DLD1 (cell line): ENCODE measurements at regions not wholly inside any gene's neighbourhood (a gene's known extent, or its start where the extent isn't known, plus 50 kb on each side); places are given as distances from the start of the nearest gene placed in this dataset.

ENCODE experiments used
- in situ Hi-C: cut with HindIII; loops from 2 replicates; pipeline ENCODE4 v1.10.0; 2017; ENCODE audit warnings: low sequenced_read_pairs

DNA sequence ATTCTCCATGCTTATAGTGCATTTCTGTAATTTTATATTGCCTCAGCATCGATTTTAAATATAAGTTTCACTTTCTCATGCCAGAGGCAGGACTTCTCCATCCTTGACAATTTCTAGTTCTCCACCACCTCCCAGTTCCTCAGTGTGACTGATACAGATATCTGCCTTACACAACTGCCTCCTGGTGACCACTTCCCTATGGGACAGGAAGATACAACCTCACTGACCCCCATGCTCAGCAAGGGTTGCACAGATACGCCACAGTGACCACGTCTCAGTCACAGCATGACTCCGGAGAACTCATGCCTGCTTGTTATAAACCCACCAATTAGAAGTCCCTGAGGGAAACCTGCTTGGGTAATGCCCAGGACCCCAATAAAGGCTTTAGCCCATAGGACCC is 284.0 kb upstream of the MC4R start:
- in situ Hi-C loops: no loop called here

DNA sequence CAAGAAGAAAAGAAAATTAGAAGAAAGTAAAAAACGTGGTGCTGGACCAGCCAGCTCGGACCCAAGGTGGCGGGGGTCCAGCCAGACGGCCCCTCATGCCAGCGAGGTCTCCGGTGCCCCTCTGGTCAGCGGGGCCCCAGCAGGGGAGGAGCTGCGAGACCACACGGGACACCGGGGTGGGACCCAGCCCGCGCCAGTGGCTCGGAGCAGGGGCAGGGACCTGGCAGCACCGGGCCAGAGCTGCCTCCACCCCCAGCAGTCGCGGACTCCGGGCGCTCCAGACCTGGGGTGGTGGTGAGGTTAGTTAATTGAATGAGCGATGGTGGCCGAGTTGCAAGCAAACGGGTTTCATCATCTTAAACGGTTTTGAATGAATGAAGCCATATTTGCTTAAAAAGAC is 289.9 kb upstream of the MC4R start:
- in situ Hi-C loops: no loop called here

DNA sequence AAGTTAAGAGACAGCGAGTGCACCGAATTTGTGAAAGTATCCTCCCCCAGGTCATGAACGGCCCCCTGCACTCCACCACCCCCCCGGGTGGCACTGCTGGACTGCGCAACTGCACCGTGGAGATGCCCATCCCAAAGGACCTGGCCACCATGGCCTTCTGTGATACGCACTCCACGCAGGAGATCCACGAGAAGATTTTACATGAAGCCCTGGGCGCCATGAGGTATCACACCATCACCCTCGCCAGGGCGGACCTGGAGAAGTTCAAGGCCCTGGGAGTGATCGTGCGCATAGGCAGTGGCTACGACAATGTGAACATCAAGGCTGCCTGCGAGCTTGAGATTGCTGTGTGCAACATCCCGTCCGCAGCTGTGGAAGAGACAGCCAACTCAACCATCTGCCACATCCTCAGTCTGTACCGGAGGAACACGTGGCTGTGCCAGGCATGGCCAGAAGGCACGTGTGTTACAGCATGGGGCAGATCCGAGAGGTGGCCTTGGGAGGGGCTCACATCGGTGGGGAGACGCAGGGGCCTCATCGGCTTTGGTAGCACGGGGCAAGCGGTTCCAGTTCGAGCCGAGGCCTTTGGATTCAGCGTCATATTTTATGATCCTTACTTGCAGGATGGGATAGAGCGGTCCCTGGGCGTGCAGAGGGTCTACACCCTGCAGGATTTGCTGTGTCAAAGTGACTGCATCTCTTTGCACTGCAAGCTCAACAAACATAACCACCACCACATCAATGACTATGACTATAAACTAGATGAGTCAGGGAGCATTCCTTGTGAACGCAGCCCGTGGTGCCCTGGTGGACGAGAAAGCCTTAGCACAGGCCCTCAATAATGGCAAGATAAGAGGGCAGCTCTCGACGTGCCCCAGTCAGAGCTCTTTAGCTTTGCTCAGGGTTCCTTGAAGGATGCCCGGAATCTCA is 290.8 kb upstream of the MC4R start:
- in situ Hi-C loops: no loop called here

DNA sequence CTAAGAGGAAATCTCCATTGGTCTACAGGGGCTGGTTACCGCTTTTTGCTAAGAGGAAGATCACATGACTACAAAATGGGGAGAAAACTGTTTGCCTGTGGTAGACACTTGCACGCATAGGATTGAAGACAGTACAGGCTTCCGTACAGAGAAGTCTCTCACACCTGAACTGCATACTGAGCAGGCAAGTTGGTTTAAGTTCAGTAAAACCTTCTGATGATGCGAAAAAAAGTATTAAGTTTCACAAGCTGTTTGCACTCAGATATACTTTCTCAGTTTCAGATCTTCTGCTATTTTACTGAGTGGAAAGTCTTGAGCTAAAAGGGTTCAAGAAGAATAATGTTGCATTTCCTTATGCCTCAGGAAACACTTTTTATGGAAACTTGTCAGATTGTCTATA is 292.2 kb upstream of the MC4R start:
- in situ Hi-C loops: no loop called here

DNA sequence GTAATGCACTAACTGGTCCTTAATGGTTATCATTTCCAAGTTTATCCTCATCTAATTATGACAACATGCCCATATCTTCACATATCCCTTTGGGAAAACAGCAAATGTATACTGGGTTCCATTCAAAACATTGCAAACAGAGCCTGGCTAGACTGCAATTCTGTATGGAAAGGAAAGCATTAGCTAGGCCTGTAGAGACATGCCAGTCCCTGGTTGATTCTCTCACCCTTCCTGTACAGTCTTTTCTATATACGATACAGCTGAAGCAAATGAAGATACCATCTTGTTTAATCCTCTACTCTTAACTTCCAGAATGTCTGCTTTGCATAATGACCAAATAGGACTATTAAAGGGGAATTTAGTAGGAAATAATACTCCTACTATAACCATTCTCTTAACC is 294.4 kb upstream of the MC4R start:
- in situ Hi-C loops: no loop called here

DNA sequence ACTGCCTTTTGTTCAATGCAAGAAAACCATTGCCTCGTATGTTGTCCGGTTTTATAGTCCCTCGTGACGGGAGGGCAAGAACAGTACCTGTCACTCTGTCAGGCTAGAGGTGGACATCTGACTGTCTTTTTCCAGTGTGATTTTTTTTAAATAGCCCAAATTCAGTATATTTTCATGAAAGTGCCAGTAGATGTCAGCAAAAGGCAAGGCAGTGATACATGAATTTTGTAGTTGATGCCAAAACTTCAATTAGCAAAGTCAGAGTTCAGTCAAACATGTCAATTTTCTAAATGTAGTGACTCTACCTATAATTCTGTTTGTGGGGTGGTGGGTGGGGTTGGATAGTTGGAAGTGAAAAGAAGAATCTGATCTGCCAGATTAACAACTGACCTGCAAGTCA is 296.0 kb upstream of the MC4R start:
- in situ Hi-C loops: no loop called here

DNA sequence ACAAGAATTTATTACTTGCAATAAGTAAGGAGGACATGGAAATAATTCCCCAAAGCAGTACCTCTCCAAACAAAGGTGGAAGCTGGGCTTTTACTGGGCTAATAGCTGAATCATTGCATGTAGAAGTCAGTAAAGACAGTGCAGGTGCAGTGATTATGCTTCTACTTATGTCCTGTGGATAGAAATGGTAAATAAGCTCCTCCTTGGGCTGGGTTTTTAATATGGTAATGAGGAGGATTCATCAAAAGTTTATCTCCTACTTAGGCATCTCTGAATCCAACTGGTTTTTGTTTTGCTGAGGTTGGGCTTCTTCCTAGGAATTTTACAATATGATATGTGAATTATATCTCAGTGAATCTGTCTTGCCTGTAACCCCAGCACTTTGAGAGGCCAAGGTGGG is 297.4 kb upstream of the MC4R start:
- in situ Hi-C loops: no loop called here

DNA sequence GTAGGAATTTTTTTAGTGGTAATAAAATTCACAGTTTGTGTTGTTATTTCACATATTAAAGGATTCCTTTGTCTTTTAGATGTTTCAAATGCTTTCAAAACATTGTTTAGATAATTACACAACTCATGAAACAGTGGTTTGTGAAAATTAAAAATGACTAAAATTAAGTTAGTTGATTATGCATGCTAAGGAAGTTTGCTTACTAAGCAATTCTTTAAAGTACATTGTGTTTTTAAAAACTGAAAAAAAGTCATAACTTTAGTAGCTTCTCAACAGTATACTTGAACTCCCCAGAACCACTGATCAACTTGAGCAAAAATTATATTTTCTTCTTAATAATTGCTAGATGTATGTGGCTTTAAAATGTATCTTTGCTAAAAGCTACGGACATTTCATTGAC is 298.4 kb upstream of the MC4R start:
- in situ Hi-C loops: no loop called here

DNA sequence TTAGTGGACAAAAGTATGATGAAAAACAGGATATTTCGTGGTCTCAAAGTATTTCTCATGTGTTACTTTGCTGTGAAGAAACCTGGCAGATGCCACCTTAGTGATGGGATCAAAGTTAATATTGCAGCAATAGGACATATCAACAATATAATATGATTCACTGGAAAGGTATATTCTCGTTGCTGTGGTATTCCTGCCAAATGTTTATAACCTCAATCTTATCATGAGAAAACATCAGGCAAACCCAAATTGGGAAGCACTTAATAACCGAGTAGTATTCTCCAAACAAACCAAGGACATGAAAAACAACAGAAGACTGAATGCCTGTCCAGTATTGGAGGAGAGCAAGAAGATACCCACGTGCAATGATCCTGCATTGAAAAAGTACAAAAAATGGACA is 302.6 kb upstream of the MC4R start:
- in situ Hi-C loops: no loop called here

DNA sequence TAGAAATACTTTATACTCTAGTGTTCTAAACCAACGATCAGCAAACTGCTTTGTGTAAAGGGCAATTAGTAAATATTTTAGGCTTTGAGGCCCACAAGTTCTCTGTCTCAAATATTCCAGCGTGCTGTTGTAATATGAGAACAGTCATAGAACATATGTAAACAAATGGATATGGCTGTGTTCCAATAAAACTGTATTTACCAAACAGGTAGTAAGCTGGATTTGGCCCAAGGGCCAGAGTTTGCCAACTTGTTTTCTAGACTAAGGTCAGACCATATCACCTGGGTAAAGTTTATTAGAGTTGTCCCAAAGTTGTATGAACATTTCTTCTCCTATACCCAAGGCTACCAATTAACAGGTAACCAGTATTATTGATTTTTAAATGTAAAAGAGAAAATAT is 303.2 kb upstream of the MC4R start:
- in situ Hi-C loops: no loop called here

DNA sequence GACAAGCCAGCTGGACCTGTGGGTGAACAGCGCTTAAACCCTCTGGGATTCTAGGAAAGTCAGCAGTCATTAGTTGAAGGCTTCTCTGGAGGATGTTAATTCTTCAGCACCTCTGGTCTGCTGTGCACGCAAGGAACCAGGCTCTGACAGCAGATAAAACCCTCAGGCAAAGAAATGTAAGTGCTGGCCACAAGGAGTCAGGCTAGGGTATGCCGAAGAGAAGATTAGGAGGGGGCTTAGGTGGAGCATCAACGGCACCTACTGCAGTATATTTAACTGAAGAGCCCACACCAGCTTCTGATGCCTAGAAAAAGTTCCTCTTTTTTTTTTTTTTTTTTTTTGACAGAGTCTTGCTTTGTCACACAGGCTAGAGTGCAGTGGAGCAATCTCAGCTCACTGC is 304.2 kb upstream of the MC4R start:
- in situ Hi-C loops: no loop called here

DNA sequence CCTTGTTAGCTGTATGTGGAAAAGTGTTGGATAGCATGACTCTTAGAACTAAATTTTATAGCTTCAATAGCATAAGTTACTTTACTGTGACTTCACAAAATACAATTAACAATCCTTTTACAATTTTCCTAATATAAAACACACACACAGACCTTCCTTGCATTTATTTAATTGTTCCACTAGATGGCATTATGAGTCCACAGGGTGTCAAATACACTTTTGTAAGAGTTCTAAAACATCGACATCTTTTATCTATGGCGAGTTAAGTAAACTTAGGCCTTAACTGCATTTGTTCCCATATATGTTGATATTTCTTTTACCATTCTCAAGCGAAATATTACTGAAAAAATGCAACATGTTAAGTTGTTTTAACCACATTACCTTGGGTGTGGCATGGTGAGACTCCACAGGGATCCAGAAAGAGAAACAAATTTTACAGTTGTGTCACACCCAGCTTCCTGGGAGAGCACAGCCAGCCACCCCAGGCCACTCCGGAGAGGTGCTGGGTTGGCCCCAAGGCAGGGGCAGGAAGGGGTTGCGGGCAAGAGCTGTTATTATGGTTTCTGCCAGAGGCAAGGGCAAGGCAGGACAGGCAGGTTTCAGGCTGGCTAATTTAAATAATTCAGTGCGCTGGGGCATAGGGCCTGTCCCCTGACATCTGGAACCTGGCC is 312.4 kb upstream of the MC4R start:
- in situ Hi-C loops: no loop called here

DNA sequence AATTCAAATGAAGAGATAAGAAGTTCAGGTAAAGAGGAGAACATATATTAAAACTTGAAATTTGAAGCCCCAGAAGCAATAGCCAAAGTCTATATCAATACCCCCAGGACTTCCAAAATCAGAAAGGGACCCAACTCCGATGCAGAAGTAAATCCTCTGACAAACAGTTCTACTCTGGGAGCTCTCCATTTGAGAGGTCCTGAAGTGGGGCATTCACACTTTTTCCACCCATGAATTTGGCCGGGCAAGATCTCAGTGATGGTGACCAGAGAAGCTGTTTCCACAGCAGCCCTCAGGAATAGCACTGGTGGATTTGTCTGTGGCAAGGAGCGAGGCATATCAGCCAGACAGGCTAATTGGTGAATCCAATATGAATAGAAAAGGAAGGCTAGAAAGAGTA is 313.6 kb upstream of the MC4R start:
- in situ Hi-C loops: no loop called here

DNA sequence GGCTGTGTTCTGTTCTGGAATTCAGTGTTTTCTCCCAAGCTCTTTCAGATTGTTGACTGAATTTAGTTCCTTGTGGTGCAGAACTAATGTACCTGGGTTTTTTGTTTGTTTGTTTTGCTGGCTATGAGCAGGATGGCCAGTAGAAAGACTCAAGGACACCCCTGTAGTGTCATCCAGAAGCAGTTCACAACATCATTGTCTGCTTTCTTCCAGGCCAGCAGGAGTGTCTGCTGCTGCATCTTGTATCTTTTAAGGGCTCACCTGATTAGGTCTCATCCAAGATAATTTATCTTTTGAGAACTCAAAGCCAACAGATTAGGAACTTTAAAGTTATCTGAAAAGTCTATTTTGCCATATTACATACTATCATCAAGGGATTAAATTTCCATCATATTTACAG is 318.5 kb upstream of the MC4R start:
- in situ Hi-C loops: no loop called here

DNA sequence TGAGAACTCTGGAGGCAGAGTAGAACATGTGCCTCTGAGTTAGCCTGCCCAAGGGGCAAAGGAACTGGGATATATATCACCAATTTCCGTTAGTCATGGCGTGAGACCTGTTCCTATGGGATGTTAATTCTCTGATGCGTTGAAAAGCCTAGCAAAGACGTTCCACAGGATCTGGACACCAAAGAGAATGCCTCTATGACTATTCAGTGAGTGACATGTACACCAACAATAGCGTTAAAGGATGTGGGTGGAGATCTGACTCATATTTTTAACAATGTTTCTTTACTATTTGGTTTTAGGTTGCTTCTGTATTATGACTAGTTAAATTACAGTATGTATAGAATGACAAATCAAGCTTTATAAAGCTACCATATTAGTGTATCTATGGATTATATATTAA is 320.9 kb upstream of the MC4R start:
- in situ Hi-C loops: no loop called here

DNA sequence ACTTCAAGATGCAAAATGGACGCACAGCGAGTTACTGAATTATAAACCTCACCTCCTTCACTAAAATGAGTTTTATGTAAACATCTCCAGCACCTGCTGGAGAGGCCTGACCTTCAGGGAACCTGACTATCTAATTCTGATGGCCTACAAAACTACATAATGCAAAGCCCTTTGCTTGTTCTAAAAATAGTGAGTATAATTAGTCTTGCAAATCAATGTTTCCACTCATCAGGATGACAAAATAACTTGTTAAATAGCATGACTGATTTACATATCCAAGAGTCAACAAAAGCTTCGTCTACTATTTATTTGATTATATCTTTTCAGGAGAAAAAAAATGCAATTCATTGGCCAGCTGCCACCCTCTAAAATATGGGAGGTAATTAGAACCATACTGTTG is 326.3 kb upstream of the MC4R start:
- in situ Hi-C loops: no loop called here

DNA sequence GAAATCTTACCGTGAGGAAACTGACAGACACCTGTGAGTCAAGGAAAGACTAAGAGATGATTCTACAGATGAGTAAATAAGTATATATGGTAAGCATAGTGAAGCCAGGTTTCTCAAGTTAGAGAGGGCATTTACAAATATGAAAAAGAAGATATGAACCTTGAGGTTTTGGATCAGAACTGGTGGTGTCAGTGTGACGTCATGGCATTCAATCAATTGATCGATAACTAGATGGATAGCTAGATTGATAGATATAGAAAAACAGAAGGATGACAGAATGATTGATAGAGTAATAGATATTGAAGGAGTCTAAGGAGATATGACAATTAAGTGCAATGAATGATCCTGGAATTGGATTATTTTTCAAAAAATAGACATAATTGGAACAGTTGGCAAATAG is 350.2 kb upstream of the MC4R start:
- in situ Hi-C loops: no loop called here

DNA sequence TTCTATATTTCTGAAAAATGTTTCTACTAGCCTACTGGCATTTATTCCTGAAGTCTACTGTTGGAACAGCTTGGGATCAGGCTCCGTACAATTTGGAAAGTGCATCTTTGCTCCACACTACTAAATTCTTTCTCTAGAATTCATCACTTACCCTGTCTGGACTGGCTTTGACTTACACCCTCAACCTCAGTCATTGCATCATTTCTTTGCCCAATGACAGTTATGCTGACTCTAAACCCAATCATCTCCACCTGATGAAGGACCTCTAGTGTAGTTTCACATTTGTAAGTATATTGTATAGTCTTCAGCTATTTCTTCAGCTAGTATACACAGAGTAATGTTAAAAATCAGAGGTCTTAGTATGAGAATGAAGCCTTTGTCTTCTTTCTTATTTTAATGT is 359.6 kb upstream of the MC4R start:
- in situ Hi-C loops: no loop called here

DNA sequence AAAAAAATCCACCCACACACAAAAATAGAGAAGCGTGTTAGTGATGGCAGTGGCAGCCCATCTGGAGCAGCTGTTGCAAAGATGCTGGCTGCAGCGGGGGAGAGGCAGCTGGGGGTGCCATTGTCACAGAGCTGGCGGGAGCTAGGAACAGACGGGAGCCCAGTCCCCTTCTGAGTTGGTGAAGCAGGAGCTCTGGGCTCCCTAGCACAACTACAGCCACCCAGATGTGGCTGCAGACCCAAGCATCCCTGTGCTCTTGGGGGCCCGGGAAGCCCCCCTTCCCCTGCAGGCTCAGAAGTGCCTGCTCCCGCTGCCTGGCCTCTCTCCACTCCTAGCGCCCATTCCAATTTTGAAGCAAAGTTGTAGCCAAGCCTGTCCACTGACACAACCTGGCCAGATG is 366.6 kb upstream of the MC4R start:
- in situ Hi-C loops: no loop called here

DNA sequence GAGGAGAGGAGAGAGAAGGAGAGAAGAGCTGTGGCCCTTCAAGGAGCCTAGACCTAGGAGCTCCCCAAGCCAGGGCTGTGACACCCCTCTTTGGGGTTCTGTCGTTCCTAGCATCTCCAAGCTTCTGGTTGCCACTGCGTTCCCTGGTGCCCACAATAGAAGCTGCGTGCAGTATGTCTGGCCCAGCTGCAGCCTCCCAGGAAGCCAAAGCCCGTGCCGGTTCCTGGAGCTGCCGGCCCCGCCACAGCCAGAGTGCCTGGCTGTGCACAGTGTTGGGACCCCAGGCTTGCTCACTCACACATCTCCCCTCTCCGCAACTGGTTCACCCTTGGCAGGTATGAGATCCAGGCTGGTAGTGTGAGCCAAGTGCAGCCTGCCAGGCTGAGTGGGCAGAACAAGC is 367.7 kb upstream of the MC4R start:
- in situ Hi-C loops: no loop called here

DNA sequence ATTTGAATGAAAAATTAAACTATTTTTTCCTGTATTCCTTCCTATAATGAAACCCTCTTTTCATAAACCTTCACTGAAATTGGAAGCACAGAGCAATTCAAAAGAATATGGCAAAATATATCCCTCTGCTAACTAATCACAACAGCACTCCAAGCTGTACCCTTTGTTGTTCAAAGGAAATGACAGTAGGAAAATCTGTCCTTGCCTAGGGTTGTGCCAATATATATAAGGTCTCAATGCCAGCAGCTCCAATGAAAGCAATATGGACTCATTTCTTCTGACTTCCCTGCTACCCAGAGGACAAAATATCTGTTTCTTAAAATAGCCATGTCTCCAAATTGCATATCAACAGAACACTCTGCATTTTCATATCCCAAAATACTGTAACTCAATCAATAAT is 373.9 kb upstream of the MC4R start:
- in situ Hi-C loops: no loop called here

DNA sequence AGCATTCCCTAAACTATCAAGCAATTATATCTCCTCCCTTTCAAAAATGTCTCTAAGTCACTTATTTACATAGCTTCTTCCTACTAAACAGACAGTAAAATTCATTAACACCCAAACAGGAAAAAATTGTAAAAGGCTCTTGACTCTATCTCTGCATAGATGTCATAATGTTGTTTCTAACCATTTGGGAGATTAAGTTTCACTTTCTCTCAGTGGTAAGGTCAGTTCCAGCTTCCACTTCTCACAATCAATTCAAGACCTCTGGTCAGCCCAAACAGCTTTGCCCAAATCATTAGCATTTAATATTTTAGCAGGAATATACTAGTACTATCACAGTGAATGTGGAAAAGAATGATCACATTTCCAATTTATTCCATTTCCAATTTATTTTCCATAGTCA is 374.3 kb upstream of the MC4R start:
- in situ Hi-C loops: no loop called here

DNA sequence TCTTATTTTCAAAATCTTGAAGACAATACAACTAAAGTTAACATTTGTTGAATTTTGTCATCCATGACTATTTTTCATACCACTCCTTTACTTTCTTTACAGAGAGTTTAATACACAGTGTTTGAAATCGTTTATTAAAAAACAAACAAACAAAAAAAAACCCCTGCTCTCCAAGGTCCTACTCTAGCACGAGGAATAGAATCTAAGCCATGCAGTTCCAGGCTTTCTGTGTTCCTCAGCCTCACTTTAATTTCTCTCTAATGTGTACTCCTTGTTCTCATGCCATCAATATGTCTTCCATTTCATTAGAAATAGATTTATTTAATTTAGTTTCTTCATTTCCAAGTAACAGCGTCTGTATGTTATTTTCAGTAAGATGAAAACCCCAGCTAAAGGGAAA is 381.2 kb upstream of the MC4R start:
- in situ Hi-C loops: no loop called here
